Activated T-cell treated with anti-CD3 and anti-CD28 coated beads, Interleukin-2, amount 50 U/mL, for 1 hour (primary cell): ENCODE measurements at regions not wholly inside any gene's neighbourhood (a gene's known extent, or its start where the extent isn't known, plus 50 kb on each side); places are given as distances from the start of the nearest gene placed in this dataset.
"Not testable (repeated sequence)": the region's sequence is repeated elsewhere in the genome, so short reads cannot be mapped to it uniquely, and the experiment has no call there.

ENCODE experiments used
- DNase-seq: peaks from one replicate; pipeline ENCODE4 v3.0.0-alpha.2; 2020

DNA sequence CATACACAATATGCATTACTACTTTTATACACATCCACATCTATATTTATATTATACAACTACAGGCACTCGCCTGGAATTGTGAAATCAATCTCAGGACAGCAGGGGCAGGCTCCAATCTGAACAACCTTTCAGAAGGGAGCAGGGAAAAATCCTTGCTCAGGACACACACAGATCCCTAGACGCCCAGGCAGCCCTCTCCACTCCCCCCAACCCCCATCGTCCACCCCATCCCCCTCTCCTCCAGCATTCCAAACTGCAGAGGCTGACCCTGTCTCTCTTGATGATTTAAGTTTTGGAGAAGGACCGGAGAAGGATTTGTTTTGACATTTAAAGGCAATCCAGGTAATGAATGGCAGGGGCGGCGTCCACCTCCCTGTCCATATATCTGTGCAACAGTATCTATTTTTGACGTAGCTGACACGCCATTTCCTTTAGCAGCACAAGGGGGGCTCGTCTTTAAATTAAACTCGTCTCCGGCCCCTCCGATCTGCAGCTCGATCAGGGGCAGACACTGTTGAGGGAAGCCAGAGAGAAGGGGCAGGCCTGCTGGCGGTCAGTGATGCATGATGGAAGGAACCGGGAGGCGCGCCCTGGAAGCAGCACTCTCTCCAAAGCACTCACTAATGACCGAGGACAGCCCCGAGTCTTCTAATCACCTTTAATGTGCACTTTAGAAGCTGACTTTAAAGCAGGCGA, 95.0 kb upstream of the TBX5 start:
- no peak for DNase-seq

DNA sequence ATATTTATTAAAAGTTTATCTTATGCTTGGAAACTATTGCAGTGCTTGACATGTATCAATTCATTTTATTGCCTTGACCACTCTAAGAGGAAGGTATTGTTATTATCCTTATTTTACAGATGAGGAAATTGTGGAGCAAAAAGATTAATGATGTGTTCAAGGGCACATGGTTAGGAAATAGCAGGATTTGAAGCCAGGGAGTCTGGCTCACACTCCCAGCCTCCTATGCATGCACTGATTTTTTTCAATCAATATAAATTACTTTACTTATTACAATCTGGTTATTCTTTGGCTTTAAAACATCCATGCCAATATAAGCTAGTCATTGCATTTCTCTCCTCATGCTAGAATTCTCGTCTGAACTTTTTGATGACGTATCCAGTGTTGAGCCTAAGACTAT, 94.2 kb upstream of the TBX5 start:
- no peak for DNase-seq

- DNase-seq: no peak
These were observed 93.4 kb upstream of the TBX5 start for GRCh38 chr12:114499338-114499737.

GRCh38 chr12:114491916-114492315, 86.0 kb upstream of the TBX5 start:
- no peak for DNase-seq

GRCh38 chr12:114484822-114485459, 79.0 kb upstream of the TBX5 start:
- not testable (repeated sequence) for DNase-seq

DNA sequence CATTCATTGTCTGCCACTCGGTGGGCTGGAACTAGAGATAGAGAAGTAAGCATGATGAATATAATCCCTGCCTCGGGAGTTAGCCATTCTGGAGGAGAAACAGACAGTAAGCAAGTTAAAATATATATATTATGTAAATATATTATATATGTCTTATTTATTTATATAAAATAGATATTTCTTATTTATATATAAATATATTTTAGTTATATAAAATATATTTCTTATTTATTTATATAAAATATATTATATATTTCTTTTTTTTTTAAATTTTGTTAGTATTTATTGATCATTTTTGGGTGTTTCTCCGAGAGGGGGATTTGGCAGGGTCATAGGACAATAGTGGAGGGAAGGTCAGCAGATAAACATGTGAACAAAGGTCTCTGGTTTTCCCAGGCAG, 78.1 kb upstream of the TBX5 start:
- DNase-seq: no peak

DNA sequence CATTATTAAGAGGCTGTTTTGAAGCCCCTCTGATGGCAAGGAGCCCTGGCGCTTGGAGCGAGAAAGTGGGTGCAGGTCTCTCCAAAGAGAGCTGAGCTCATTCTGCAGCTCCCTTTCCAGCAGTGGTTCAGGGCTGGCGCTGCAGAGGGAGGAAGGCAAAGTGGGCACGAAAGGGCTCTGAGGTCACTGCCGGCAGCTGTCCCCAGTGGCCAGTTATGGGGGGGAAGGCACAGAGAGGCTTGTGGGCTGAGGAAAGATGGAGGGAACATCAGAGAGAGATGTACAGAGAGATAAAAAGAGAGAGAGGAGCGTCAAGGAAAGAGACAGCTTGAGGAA, 75.2 kb upstream of the TBX5 start:
- no peak for DNase-seq

- DNase-seq: no peak
These were observed 74.6 kb upstream of the TBX5 start for GRCh38 chr12:114480337-114481199.

GRCh38 chr12:114479831-114480230, 73.9 kb upstream of the TBX5 start:
- DNase-seq: no peak

DNA sequence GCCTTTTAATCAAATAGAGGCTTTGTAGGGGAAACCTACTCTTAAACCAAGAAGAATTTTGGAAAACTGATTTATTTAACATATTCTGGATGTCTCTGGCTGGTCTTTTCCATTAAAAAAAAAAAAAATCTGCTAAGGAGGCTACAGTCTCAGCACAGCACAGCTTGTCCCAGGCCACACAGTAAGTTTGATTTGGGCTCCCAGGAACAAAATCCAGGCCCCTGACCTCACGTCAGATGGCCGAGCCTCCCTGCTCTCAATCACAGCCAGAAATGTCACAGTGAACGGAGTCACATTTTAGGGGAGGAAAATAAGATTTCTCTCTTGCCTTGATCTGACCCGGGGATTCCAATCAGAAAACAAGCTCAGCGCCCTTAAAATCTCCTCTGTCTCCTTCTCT, 72.9 kb upstream of the TBX5 start:
- DNase-seq: no peak

DNA sequence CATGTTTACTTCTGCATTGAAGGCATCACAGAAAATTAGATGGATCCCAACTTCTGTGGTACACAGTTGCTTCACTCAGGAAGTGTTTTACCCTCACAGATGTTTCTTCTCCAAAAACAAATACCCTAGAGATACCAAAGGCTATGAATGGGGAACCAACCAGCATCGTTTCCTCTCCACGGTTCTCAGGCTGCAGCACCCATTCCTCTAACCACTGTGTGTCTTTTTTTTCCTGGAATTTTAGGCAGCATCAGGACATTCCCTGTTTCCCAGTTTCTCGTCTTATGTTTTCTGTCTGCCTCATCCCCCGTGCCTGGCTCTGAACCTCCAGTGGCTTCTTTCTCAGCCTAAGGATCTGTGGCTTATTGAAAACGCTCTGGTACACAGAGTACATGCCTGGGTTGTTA, 72.0 kb upstream of the TBX5 start:
- no peak for DNase-seq

DNA sequence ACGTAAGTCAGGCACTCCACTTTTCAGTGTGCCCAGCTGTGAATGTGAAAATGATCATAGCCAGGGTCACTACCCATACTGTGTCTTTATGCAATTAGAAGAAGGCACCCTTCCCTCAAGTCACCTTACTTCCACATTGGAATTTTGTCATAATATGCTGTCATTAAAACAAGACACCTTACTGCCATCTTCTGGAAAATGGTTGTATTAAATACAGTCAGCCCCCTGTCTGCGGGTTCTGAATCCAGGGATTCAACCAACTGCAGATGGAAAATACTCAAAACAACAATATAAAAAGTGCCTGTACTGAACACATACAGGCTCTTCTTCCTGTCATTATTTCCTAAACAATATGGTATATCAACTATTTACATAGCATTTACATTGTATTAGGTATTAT, 70.2 kb upstream of the TBX5 start:
- DNase-seq: no peak

- DNase-seq: no peak
These were observed 67.8 kb upstream of the TBX5 start for GRCh38 chr12:114473717-114474116.

- DNase-seq: no peak
These were observed 67.1 kb upstream of the TBX5 start for GRCh38 chr12:114473018-114473417.

- no peak for DNase-seq
These were observed 51.7 kb upstream of the TBX5 start for GRCh38 chr12:114457620-114458019.
